ENCODE measurements at regions not wholly inside any gene's neighbourhood (a gene's known extent, or its start where the extent isn't known, plus 50 kb on each side); places are given as distances from the start of the nearest gene placed in this dataset.

DNA sequence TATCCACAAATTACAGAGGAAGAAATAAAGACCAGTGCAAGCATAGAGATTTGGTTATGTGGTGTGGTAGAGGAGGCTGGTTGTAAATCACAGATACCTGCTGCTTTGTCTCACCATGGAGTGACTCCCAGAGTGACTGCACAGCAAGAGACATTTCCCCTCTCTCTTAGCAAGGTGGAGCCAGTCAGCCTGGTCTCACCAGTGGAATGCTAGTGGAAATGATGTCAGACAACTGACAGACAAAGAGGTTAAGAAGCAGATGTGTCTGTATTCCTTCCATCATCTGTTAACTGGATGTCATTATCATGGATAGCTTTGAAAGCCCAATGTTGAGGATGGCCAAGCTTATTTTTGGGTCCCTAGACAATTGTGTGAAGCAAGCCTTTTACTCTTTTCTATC is 509.4 kb upstream of the SEMA6A start:
- Histone ChIP-seq H3K4me1 (no peaks in the 10 kb centered on the region), H3K36me3 (no peaks in the 10 kb centered on the region), H3K27ac (no peak overlapping the region), H3K4me3 (no peak overlapping the region), H3K27me3 (no peaks in the 10 kb centered on the region), H3K9me3 (no peaks in the 10 kb centered on the region)
- intact Hi-C loops (cut with DNase I), result no loop called here
- no peak for DNase-seq
- TF ChIP-seq POLR2A (IDR thresholded peaks at IDR 0.05), result no peak
- TF ChIP-seq, protein P1, sequence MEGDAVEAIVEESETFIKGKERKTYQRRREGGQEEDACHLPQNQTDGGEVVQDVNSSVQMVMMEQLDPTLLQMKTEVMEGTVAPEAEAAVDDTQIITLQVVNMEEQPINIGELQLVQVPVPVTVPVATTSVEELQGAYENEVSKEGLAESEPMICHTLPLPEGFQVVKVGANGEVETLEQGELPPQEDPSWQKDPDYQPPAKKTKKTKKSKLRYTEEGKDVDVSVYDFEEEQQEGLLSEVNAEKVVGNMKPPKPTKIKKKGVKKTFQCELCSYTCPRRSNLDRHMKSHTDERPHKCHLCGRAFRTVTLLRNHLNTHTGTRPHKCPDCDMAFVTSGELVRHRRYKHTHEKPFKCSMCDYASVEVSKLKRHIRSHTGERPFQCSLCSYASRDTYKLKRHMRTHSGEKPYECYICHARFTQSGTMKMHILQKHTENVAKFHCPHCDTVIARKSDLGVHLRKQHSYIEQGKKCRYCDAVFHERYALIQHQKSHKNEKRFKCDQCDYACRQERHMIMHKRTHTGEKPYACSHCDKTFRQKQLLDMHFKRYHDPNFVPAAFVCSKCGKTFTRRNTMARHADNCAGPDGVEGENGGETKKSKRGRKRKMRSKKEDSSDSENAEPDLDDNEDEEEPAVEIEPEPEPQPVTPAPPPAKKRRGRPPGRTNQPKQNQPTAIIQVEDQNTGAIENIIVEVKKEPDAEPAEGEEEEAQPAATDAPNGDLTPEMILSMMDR (IDR thresholded peaks at IDR 0.05), result no peak

DNA sequence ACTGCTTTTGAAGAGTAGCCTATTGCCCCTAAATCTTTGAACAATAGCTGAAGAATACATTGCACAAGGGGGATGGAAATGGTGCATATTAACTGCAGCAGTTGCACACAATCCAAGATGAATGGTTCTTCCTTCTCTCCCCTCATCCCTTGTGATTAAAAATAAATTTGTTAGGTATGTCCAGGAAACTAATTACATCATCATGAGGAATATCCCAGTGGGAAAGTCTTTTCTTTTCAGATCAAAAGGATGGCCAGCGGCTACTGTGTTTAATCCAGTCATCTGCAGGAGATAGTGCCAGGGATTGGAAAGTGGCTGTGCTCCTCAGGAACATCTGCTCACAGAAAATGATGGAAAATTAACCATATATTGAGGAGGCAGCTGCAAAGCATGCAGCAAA is 508.4 kb upstream of the SEMA6A start:
- WGBS, 2 donors, result 60 to 71% methylated on average over 1 of the region's 1 CpG
- no peaks in the 10 kb centered on the region for H3K27me3 ChIP-seq
- no peak for TF ChIP-seq POLR2A (IDR thresholded peaks at IDR 0.05)
- TF ChIP-seq, protein P1 (IDR thresholded peaks at IDR 0.05), result no peak
- no peak overlapping the region for H3K27ac ChIP-seq
- H3K9me3 ChIP-seq, result no peaks in the 10 kb centered on the region
- H3K4me1 ChIP-seq, result no peaks in the 10 kb centered on the region
- intact Hi-C loops (cut with DNase I), result no loop called here
- no peak for DNase-seq
- no peaks in the 10 kb centered on the region for H3K36me3 ChIP-seq
- no peak overlapping the region for H3K4me3 ChIP-seq

DNA sequence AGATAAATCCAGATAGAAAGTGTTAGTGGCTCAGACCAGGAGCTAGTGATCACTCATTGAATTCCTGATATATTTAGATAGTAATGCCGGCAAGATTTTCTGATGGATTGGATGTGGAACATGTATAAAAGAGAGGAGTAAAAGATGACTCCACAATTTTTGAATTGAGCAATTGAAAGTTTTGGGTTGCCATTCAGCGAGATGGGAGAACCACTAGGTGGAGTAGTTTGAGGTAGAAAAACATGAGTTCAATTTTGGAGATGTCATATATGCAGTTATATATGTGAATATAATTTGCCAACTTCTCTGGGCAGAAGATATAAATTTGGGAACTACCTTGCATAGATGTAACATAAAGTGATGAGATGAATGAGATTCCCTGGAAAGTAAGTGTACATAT is 502.5 kb upstream of the SEMA6A start:
- Histone ChIP-seq H3K36me3 (no peaks in the 10 kb centered on the region), H3K4me1 (no peaks in the 10 kb centered on the region), H3K4me3 (no peak overlapping the region), H3K27me3 (no peaks in the 10 kb centered on the region), H3K9me3 (peaks cover 0 to 5% (median 0%) of the 10 kb centered on the region in 3 donors), H3K27ac (no peak overlapping the region)
- WGBS, 2 donors, result 68 to 70% methylated on average over 2 of the region's 2 CpGs
- no peak for DNase-seq
- TF ChIP-seq, protein P1 (IDR thresholded peaks at IDR 0.05), result peak in 4 of 6 experiments; percentile 13 to 57 (median 40)
- no peak for TF ChIP-seq POLR2A (IDR thresholded peaks at IDR 0.05)
- intact Hi-C loops (cut with DNase I), result no loop called here

DNA sequence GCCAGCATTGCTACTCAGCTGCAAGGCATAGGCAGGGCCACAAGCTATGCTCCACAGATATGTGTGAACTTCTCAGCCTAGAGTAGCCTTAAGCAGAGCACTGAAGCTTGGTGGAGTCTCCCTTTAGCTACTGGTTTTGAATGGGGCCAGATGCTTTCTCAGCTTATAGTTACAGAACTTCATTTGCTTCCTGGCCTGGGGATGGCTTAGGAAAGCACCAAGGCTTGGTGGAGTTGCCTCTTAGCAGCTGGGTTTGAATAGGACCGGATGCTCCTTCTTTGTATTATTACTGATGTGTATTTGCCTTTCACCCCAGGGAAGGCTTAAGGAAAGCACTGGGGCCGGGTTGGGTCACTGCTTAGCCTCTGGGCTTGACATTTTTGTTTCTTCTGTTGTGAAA is 497.8 kb upstream of the SEMA6A start:
- no peak for DNase-seq
- intact Hi-C loops (cut with DNase I), result no loop called here
- TF ChIP-seq POLR2A (IDR thresholded peaks at IDR 0.05), result no peak
- TF ChIP-seq, protein P1 (IDR thresholded peaks at IDR 0.05), result no peak
- H3K36me3 ChIP-seq, result no peaks in the 10 kb centered on the region
- no peak overlapping the region for H3K4me3 ChIP-seq
- H3K4me1 ChIP-seq, result no peaks in the 10 kb centered on the region
- no peak overlapping the region for H3K27ac ChIP-seq
- H3K9me3 ChIP-seq, result peaks cover 0 to 7% (median 0%) of the 10 kb centered on the region in 3 donors
- WGBS, 2 donors, result 71% methylated on average over 2 of the region's 2 CpGs
- no peaks in the 10 kb centered on the region for H3K27me3 ChIP-seq

DNA sequence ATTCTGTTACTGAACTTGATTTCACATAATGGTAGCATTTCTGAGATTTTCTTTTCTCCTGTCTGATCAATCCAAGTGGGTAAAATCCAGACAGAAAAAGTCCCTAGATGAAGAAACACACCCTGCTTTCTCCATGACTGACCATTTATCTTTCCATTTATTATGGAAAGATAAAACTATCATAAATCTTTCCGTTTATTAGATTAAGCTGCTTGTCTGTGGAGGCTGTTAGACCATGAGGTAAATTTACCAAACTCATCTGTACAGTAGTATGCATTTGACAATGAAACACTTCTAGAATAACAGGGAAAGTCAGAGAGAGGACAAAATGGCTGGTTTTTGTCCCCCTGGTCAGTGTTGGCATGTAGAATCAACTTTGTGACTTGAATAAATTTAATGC is 491.2 kb upstream of the SEMA6A start:
- Histone ChIP-seq H3K36me3 (no peaks in the 10 kb centered on the region), H3K27ac (no peak overlapping the region), H3K4me1 (no peaks in the 10 kb centered on the region), H3K4me3 (no peak overlapping the region), H3K27me3 (no peaks in the 10 kb centered on the region), H3K9me3 (peaks cover 0 to 4% (median 0%) of the 10 kb centered on the region in 3 donors)
- TF ChIP-seq, protein P1 (IDR thresholded peaks at IDR 0.05), result no peak
- TF ChIP-seq POLR2A (IDR thresholded peaks at IDR 0.05), result no peak
- 76 to 92% methylated on average over 1 of the region's 1 CpG for WGBS, 2 donors
- DNase-seq, result no peak
- intact Hi-C loops (cut with DNase I), result no loop called here
